Right renal cortex interstitium (tissue), 3 donors: ENCODE measurements at regions not wholly inside any gene's neighbourhood (a gene's known extent, or its start where the extent isn't known, plus 50 kb on each side); places are given as distances from the start of the nearest gene placed in this dataset.
A peak's percentile ranks its signal among the peaks of the same experiment; 100 is the strongest.
"Not testable (repeated sequence)": the region's sequence is repeated elsewhere in the genome, so short reads cannot be mapped to it uniquely, and the experiment has no call there.

Experiments
- DNase-seq, 3 donors: peaks; one replicate each; pipeline ENCODE4 v3.0.0-alpha.2; 2013; ENCODE audit warnings: low read depth in 3 of 3, low spot score in 2 of 3

- DNase-seq = no peak
These were observed 105.5 kb downstream of the FEM1C start for GRCh38 chr5:115439042-115439441.

- DNase-seq = no peak
These were observed 108.5 kb downstream of the FEM1C start for GRCh38 chr5:115435778-115436712.

DNA sequence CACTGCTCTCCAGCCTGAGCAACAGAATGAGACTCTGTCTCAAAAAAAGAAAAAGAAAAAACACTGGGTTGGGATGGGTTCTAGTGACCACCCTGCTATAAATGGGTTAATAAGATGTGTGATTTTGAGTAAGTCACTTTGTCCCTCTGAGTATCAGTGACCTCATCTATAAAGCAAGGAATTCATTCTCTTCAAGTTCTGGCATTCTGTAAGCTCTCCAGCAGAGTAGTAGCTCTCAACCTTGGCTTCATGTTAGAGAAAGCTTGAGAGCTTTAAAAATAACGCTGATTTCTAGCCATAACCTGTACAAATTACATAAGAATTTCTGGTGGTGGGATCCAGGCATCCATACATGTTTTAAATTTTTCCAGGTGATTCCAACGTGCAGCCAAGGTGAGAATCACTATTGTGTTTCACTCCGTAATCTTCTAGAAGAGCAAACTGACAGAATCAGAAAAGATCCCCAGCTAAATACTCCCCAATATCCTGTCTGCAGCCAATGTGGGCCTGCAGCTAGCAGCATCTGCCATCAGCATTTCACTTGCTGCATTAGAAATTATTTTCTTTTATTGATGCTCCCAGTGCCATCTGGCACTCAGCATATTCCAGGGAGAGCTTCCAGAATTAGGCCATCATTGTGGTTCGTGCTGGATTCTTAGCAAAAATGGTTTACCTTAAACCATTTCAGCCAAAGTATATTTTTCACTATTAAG lies 109.4 kb downstream of the FEM1C start:
- DNase-seq = no peak

- DNase-seq = no peak
These were observed 110.7 kb downstream of the FEM1C start for GRCh38 chr5:115433918-115434317.

GRCh38 chr5:115432691-115433090 lies 111.9 kb downstream of the FEM1C start:
- peak in 2 of 3 donors; percentile 14 to 46 for DNase-seq

- no peak for DNase-seq
These were observed 113.5 kb downstream of the FEM1C start for GRCh38 chr5:115431116-115431515.

DNA sequence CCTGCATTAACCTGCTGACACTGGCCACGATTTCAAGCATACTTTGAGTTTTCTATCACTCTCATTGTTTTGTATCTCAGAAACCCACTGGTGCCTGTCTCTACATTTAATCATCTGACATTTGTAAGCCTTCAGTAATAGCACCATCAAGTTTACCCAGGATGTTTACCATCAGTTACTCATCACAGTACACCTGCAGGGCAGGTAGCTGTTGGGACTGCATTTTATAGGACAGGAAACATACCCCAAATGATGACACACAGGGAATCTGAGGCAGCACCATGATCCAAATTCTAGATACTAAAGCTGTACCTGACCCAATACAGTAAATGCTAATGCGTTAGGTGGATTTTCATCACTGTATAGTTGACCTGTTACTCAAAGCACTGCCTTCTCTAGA lies 114.2 kb downstream of the FEM1C start:
- DNase-seq = no peak

DNA sequence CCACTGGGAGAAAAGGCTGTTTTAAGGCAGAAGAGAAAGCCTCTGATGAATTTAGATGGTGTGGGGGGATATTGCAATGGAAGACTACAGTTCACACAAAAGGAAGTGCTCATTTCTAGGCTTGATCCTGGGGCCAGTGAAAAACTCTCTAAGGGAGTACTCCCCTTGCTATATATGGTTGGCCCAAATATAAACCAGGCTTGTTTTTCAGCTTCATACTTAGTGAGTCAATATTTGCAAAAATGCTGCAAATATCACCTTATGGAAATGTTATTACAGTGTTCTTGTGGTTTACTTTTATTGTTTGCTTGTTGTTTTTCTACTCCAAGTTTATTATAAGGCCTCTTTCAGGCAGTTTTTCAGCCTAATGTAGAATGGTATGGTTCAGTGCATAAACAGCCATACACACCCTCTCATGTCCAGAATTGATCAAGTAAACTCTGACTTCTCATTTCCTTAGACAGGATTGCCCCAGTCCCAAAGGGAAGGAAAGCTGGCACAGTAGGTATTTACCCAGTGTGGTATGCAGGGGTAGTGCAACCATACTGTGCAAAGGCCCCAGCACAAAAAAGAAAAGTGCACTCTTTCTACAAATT lies 115.1 kb downstream of the FEM1C start:
- no peak for DNase-seq

DNA sequence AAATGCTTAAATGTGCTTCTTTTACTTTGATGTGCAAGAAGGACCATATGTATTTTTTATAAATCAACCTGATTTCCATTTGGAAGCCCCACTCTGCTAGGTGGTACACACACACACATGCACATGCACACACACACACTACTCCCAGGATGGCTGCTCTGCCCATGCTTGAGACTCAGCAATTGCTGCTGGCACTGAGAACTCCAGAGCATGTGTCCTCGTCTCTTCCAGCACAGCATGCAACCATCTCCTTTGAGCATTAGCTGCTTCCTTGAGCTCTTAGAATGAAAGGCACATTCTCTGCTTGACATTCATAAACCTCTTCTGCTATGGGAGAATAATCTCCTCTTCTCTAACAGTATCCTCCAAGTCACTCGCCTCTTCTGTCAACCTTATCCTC lies 115.9 kb downstream of the FEM1C start:
- DNase-seq = no peak

- DNase-seq = no peak
These were observed 116.3 kb downstream of the FEM1C start for GRCh38 chr5:115428248-115428647.

DNA sequence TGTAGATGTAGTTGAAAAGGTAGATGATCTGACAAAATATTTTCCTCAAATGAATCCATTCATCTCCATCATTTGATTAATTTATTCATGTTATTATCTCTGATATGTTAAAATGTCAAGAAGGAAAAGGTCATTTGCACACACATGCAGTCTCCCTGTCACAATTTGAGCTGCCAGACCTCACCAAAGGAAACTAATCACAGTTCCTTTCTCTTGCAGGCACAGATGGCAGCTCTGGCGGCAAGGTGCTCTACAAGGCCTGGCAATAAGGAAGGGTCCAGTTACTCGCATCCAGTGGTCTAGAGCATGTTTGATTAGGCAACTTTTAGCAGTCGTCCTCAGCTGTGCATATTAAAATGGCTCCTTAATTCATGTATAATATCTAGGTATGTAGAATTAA lies 120.1 kb downstream of the FEM1C start:
- no peak for DNase-seq

- DNase-seq = no peak
These were observed 120.5 kb downstream of the FEM1C start for GRCh38 chr5:115424030-115424429.

- no peak for DNase-seq
These were observed 121.0 kb downstream of the FEM1C start for GRCh38 chr5:115423541-115423940.

GRCh38 chr5:115423051-115423450 lies 121.5 kb downstream of the FEM1C start:
- DNase-seq = no peak

DNA sequence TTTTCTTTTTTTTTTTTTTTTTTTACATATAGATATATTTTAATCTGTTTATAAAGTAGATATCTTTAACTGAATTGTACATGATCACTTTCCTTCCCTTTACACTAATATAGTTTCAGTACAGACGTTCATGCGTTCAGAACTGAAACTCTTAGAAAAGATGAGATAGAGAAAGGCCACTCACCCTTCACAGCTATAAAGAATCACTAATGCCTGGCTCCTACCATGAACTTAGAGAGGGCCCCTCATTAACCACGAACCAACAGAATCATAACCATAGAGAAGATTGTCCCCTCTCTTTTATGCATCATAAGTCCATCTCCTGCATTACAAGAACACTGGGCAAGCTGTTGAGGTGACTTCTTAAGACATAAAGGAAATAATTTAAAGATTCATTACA lies 123.8 kb downstream of the FEM1C start:
- DNase-seq = not testable (repeated sequence)

DNA sequence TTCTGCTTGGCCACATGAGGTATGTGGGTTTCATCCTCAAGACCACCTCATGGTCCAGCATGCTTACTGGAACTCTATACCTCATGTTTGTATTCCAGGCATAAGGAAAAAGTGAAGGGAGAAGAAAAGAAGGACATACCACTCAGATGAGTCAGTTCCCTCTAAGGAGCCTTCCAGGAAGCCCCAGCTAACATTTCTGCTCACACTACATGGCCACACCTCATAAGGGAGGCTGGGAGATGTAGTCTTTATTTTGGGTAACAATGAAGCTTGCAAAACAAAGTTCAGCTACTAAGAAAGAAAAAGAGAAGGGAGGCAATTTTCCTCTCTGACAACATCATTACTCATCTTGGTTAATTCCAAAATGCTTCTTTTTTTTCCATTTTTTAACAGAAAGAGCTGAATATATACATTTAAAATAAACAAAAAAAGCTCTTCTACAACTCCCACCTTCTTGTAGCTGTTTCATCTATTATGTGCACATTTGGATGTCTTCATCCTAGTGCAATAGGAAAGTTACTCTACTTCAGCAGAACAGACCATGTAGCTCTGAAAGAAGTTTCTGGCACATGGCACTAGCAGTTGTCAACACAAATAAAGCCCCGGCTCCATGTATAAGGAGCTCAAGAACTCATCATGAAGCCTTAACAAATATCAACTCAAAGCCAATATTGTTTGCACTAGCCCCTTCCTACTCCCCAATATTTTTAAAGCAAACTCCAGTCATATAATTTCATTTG lies 123.6 kb upstream of the CCDC112 start:
- no peak for DNase-seq

DNA sequence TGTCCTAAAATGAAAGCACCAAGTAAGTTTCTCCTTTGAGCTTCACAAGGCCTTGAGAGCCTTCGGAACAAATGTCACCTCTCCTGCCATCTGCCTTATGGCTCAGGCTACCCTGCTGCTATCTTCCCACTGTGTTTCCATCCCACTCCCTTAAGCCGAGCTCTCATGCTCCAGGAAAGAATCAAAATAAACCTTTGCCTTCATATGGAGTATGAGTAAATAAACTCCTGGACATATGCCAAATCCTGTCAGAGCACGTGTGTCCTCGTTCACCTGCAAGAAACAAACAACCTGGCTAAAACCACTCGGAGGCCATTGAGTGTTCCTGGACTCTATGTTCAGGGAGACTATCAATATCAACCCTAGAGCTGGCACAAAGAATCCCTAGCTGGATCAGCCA lies 122.3 kb upstream of the CCDC112 start:
- DNase-seq = no peak

GRCh38 chr5:115417076-115417475 lies 120.6 kb upstream of the CCDC112 start:
- no peak for DNase-seq

DNA sequence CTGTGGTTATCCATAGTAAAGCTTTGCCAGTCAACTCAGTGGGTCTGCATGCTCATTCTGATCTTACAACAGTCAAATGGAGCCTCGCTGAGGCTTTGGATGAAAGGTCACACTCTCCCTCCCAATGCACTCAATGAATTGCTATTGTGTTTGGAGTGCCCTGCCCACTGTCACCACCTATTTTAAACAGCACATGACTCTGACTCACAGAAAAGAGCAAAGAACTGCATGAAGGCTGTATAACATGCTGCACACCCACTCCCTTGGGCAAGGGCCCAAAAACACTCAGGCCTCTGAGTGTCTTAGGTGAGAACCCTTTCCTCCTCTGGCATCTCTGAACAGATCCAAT lies 118.7 kb upstream of the CCDC112 start:
- DNase-seq = no peak

GRCh38 chr5:115414406-115415142 lies 118.1 kb upstream of the CCDC112 start:
- DNase-seq = no peak
